GM18499 (cell line): ENCODE measurements at regions not wholly inside any gene's neighbourhood (a gene's known extent, or its start where the extent isn't known, plus 50 kb on each side); places are given as distances from the start of the nearest gene placed in this dataset.

Experiments used
- ATAC-seq: cut with Tn5 transposase; IDR thresholded peaks from one replicate; pipeline ENCODE4 v1.9.1; 2021; ENCODE audit warnings: moderate number of reproducible peaks; ENCODE audit not compliant: insufficient read depth, unreplicated experiment

DNA sequence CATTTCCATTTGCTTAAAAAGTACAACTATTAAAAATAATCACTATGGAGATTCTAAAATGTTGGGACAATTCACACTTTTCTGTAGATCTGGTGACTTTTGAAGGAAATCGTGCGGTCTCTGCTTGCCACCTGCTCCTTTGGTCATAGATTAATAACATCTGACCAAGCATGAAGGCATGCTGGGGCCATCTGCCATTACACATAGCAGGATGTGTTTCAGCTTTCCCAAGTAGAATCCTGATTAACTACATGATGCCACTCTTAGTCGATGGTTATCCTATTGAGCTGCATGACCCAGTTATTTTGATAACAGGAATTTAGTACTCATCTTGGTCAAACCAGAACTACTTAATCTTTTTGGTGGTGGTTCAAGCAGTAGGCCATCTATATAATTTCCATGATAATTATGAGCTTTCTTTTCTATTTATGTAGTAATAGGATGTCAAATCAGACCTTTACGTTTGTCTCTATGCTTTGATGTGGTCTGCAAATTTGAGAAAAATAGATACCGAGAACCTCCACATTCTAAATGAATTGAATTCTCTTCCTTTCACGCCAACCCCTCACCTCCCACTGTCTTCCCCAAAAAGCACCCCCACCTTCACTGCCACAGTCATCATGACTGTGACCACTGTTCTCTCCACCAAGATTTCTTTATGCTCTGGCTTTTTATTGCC is 158.1 kb downstream of the DIPK2A start:
- no peak for ATAC-seq

DNA sequence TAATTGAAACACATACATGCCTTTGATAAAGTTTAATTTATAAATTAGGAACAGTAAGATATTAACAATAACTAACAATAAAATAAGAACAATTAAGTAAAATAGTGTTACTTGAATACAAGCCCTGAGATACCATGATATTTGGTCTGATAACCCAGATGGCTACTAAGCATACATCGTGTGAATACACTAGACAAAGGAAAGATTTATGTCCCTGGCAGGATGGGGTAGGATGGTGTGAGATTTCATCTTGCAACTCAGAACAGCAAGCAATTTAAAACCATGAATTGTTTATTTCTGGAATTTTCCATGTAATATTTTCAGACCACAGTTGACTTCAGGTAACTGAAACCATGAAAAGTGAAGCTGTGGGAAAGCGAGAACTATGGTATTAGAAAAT is 169.5 kb downstream of the DIPK2A start:
- no peak for ATAC-seq

DNA sequence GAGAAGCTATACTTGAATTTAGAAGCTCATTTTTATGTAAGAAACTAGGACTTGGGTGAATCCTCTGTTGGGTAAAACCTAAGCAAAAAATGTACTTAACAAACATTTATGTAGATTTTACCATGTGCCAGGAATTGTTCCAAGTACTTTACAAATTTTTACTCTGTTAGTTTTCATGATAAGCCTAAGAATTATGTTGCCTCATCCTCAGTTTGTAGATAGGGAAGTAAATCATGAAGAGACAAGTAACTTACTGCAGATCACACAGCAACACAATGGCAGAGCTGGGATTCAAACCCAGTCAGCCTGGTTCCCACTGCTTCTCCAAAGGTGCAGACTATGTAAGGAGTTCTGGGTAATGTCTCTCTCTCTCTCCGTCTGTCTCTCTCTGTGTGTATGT is 169.9 kb downstream of the DIPK2A start:
- ATAC-seq = no peak

DNA sequence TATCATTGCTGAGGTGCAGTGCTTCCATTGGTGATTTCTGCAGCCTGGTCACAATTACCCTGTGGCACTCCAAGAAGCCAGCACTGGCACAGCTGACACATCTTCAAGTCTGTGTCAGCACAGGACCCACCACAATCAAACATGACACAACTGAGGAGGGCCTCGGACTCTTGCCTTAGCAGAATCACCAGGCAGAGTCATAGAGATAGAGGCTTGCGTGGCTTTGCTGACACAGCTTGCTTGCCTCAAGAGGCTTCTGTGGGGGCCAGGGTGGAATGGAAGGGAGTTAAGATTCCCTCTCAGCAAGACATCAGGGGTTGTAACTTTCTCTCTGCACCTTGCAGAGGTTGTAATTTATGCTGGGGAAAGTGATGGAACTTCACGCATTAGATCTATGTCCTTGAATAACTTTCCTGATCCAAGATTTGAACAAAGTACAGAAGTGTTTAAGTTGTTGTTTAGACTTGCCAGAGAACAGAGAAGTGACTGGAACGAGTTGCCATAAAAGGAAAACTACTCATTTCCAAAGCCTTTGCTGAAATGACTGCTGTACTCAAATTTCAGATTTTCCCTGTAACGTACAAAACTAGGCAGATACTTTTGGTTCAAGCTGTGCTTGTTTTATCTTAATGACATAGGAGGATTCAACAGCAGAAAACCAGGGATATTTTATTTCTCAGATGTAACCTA is 170.7 kb downstream of the DIPK2A start:
- no peak for ATAC-seq

DNA sequence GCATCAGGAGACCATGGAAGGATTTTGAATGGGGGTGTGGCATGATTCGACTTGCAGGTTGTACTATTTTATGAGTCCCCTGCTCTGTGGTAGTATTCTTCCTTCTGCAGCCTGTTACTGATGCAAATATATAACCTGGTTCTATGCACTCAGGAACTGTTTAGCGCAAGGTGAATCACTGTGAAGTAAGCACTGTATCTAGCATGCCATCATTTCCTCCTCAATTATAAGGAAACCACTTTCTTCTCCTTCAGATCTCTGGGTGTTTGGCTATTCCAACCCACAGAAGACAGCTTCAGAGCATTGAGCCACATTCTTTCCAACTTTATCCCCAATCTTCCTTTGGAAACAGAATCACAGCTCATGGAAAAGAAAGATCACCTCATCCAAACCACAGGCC is 176.7 kb downstream of the DIPK2A start:
- no peak for ATAC-seq

DNA sequence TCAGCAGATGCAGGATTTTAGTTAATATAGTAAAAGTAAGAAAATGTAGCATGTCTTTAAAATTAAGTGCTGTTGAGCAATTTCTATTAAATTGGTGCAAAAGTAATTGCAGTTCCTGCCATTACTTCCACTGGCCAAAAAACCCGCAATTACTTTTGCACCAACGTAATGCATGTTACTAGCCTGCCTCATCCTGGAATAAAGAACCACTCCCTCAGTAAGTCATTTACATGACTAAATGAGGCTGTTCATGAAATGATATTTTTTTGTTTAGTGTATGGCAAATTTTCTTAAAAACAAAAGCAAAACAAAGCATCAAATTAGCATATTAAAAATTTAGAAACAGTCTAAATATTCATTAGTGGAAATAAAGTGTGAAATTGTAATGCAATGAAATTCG is 180.4 kb downstream of the DIPK2A start:
- no peak for ATAC-seq

DNA sequence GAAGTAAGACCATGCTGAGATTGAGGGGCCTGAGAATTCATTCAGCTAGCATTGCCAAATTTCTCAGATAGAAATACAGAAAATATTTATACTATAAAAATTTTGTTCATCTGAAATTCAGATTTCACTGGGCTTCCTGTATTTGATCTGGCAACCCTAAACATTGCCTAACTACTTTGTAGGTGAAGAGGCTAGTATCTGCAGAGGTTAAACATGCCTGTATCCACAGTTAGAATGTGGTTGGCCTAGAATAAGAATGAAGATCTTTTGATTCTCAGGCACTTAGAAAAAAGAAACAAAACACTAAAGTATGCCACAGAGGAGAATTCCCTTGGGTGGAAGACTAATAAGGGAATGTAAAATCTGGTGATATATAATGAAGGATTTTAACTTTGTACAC is 189.0 kb downstream of the DIPK2A start:
- ATAC-seq = no peak

DNA sequence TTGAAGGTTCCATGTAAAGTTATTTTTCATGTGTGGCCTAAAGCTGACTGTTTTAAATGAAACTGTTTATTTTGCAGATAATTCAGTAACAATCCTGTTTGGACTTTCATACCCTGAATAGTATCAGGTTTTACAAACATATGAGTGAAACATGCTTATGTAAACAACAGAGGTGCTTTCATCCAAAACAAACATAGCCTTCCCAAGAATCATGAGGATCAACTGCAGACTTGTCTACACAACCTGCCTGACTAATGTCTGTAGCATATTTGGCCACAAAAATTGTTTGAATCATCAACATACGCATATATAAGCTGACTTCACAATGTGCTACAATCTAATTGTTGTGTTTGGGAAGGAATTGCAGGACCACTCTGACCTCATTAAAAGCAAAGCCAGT is 190.4 kb downstream of the DIPK2A start:
- ATAC-seq = no peak

DNA sequence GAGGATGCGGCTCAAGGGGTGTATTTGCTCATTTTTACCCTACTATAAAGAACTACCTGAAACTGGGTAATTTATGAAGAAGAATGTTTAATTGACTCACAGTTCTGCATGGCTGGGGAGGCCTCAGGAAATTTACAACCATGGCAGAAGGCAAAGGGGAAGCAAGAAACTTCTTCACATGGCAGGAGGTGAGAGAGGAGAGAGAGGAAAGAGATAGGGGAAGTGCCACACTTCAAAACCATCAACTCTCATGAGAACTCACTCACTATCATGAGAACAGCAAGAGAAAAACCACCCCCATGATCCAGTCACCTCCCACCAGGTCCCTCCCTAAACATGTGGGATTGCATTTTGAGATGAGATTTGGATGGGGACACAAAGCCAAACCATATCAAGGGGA is 192.7 kb downstream of the DIPK2A start:
- no peak for ATAC-seq

DNA sequence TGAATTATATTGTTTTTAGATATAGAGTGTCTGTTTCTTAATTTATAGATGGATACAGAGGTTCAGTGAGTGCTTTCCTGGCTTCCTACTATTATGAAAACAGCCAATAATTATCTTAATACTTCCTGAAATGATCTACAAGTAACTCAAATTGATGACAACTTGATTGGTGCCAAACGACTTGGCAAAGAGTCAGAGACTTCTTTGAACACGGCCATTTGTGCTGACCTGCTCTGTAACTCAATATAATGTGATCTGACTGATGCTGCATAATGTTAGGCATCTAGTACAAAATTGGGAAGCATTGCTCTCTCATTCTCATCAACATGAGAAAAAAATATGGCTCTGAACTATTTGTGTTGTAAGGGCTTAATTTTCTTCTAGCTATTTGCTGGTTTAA is 193.9 kb downstream of the DIPK2A start:
- ATAC-seq = no peak

DNA sequence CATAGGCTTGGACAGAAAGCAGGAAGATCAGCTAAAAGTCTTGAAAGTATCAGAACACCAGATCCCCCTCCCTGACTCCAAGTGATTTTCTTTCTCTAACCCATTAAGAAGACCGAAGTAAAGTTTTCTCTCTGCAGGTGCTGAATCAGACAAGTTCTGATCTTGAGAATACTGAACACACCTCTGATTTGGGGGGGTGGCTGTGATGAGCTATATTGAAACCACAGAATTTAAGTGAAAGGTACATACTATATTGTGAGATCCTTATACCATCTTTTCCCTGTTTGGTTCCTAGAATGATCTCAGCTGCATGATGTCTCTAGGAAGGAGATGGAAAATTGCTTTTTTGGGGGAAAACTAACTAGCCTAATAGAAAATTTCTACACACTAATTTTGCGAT is 196.0 kb downstream of the DIPK2A start:
- ATAC-seq = no peak

DNA sequence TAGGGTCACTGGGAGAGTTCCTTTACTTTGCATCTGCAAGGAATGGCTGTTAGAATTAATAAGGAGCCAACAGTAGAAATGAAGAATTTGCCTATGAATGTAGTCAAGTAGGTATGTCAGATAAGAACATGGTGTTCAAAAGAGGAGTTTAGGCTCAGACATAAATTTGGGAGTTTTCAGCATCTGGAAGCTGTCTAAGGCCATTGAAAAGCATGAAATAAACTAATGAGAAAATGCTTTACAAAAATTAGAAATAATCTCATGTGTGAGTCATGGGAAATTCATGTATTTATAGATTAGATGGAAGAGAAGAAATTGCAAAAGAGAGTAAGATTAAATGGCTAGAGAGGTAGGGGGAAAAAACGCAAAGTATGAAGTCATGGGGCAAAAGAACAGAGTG is 201.9 kb downstream of the DIPK2A start:
- no peak for ATAC-seq

DNA sequence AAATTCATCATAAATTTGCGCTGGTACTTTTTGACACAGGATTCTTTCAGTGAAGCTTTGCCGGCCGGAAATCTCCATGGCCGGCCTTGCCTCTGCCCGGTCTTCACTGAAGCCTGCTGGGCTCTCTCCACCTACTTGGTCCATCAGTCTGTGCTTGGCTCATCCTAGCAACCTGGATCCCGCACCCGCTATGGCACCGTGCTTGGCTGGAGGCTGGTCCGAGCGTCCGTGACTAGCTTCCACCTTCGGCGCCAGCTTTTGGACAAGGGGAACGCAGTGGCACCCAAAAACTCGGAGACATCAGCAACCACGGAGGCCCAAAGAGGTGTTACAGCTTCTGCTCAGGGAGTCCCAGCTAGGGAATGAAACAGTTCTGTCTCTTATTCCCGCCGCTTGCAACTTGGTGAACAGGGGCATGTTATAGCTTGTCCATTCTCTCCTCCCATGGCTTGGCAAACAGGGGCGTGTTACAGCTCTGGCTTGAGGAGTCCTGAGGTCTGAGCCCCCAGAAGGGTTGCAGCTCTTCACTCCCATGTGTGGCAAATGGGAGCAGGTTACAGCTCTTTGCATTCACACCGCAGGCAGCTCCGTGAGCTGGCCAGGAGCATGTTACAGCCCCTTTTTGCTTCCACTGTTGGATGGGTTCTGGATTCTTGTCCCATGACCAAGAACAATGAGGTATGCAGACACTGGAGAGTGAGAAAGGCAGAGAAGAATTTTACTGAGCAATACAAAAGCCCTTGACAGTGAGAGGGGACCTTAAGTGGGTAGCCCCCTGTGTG is 204.2 kb downstream of the DIPK2A start:
- no peak for ATAC-seq

DNA sequence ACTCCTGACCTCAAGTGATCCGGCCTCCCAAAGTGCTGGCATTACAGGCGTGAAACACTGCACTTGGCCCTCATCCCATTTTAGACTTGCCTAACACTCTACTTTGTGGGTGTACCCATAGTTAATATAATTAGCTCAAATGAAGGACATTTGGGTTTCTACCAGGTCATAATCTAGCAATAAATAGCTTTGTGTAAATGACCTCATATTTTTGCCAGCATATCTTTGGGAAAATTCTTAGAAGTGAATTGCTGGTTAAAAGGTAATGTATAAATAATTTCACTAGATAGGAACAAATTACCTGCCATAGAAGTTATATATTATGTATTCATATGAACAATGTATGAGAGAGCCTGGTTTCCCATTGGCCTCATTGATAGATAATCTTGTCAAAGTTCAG is 206.0 kb downstream of the DIPK2A start:
- no peak for ATAC-seq

DNA sequence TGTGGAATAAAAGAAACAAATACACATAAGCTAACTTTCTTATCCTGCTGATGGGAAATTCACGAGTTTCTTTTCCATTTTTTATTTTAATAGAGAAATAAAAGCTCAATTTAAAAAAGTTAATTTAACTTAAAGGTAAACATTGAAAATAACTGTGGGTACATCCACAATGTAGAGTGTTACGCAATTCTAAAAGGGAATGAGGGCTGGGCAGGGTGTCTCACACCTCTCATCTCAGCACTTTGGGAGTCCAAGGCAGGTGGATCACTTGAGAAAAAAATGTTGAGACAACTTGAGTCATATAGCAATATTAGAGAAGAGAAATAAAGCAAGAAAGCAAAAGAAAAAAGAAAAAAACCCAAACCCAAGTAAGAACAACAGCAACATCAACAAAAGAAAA is 207.0 kb downstream of the DIPK2A start:
- ATAC-seq = no peak

DNA sequence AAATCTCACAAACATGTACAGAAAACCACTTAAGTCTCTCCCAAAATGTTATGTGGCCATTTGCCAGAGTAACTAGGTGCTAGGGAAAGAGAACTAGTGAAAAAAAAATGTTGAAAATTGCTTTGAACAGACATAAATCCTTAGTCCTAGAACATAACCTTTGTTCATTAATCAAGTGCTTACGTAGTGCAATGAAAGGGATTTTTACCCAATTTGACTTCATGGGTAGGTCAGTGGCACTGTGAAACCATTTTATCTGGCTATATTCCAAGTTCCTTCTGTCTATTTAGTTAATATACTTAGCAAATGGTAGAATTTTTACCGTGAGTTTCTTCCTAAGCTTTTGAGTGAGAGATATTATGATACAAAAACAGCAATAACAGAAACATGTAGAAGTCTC is 209.4 kb downstream of the DIPK2A start:
- ATAC-seq = no peak

DNA sequence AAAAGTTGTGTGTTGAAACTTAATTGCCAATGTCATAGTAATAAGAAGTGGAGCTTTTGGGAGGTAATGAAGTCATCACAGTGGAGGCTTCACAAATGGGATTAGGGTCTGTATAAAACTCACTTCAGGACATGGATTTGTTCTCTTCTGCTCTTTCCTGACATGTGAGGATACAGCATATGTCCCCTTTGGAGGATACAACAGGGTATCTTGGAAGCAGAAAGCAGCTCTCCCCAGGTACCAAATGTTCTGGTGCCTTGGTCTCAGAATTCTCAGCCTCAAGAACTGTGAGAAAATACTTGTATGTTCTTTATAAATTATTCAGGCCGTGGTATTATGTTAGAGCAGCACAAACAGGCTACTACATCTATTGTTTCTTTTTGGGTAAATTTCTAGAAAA is 210.9 kb downstream of the DIPK2A start:
- ATAC-seq = no peak

DNA sequence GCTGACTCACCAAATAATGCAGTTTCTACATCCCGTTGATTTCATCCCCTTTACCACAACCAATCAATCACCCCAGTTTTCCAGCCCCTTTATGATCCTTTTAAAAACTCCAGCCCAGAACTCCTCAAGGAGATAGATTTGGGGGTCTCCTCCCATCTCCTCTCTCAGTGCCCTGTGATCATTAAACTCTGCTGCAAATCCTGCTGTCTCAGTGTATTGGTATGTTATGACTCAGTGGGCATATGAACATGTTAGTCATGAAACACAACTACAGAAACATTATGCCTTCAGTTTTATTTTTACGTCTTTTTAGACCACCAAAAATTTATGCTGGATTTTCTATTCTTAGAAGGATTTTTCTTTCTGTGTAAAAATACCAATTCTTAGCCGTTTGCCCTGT is 213.7 kb downstream of the DIPK2A start:
- ATAC-seq = no peak

DNA sequence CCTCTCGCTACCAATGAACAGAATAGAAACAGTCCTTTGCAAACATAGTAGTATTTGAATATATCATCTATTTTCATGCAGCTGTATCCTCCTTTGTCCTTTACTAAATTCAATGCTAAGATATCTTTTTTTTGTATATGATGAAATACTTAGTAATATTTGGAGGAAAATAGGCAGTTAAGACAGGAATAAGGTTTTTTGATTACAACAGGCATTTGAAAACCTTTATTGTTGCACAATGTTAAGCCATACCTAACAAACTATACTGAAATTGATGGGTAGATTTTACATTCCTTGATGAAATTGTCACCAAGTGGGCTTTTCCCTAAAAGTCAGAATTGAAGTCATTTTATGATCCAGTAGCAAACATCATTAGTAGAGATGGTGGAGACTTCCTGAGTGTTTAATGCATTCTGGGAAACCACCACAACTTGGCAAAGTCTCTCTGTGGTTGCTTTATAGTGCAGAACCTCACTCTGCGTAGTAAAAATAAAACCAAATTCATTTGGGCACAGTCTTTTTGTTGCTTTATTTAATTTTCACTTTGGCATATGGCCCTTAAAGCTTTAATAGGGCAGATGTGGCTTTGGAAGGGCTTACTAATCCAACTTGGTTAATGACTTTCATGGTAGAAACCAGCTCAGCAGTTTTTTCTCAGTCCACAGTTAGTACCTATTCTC is 216.0 kb downstream of the DIPK2A start:
- no peak for ATAC-seq

DNA sequence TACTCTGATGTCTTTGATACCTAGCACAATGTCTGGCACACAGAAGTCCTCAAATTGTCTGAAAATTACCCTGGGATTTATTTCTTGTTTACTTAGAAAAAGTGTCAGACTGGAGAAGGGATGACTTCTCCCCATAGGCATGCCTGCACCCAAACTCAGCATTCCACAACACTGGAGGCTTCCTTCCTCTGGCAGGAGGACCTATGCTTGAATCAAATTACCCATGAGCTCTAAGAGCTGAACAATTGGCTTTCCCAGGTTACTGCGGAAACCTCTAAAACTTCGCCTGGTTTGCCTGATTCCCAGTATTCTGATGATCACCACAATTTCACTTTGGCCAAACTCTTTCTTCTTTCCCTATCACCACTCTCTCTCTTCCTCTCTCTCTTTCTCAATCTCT is 217.4 kb downstream of the DIPK2A start:
- no peak for ATAC-seq

DNA sequence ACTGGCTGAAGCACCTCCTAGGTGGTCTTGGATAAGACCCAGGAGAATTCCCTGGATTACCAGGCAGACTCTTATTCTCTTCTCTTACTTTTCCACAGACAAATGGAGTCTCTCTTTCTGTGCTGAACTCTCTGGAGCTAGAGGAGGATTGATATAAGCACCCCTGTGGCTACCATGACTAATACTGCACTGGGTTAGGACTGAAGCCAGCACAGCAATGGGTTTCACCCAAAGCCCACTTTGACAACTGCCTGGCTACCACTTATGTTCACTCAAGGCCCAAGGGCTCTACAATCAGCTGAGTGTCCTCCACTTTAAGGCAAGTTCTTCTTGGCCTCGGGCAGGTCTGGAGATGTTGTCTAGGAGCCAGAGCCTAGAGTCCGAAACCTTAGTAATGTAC is 225.5 kb downstream of the DIPK2A start:
- ATAC-seq = no peak
